ENCODE measurements at regions not wholly inside any gene's neighbourhood (a gene's known extent, or its start where the extent isn't known, plus 50 kb on each side); places are given as distances from the start of the nearest gene placed in this dataset.

DNA sequence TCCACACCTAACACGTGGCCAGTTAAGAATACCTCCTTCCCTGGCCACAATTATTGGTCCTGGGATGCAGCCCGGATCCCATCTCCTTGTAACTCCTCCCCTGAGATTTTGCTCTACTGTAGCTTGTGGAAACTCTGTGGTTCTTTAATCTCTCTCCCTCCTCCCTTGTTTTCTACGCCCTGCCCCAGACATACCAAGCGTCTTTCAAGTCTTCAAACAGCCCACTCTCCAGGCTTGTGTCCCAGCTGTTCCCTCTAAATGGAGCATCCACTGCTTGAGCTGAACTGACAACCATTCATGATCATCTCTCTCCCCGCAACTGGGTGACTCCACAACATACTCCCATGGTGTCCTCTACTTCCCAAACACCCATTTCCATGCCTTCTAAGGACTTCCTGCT, 111.6 kb downstream of the SIPA1L2 start:
- DNase-seq: no peak

GRCh38 chr1:232517204-232517603, 112.7 kb downstream of the SIPA1L2 start:
- no peak for DNase-seq

DNA sequence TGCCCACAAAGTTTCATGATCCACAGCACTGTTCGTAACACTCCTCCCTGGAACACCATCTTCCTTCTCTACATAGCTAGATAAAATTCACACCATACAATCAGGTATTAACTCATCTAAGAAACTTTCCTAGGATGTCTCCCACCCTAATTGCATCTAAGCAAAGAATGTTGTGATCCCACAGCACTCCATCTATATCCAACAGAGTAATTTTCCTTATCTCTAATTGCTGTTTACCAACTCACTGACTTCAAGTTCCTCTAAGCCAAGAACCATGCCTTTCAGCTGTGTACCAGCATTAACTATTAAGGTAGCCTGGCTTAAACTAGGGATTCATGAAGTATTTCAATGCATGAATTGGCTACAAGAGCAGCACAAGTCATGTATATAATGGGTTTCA, 114.2 kb downstream of the SIPA1L2 start:
- DNase-seq: no peak

DNA sequence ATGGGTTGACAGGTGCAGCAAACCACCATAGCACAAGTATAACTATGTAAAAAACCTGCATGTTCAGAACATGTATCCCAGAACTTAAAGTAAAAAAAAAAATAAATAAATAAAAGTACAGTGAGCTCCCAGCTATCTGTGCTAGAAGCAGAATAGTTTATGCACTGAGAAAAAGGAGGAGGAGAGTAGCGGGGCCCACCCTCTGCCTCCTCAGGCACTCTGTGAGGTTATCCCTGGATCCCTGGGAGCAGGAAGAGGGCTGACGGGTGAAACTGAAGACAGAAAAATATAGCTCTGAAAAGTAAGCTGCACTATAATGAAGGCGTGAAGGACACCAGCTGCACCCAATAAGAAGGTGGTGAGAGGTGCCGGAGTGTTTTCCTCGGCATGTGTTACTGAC, 117.2 kb downstream of the SIPA1L2 start:
- DNase-seq: no peak

DNA sequence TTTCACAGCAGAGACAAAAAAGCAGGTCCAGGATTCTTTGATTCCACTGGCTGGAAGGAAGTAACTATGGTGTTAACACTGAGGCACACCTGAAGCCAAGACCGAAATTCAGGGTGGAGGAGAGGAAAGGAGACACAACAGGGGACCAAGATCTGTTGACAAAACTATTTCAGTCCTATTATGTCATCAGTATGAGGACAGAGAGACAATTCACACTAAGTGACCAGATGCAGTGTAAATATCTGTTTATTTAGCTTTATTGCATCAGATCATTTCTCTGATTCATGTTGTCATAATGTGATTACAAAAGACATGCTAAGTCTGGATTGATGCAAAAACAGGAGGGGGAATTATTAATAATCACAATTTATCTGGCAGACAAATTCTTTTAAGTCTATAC, 118.8 kb downstream of the SIPA1L2 start:
- DNase-seq: no peak

DNA sequence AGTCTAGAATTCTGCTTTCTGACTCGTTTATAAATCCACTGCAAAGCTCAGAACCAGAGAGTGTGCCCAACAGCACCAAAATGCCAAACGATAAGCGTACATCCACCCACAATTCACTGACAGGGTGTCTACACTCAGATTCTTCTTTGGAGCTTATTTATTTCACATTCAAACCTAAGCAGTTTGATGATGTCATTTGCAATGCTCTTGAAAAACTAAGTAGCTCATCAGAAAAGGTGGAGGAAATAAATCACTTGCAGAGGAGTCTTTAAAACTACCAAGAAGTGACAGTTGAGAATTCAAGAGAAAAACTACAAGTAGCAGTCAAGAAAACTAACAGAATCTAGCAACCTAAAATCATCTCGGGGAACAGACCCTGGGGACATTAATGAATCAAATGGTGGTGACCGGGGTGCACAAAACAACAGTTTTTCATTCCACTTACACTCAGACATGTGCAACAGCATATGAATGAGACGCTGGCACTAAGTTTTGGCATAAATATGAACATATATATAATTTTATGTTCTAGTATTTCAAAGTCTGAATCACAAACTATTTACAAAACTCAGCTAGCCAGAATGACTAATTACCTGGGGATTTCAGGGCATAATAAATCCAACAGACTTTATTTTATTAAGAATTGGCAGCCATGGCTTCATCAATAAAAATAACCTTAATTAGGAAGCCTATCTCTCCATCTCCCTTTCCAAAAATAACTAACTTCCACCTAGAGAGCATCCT, 119.4 kb downstream of the SIPA1L2 start:
- DNase-seq: no peak

DNA sequence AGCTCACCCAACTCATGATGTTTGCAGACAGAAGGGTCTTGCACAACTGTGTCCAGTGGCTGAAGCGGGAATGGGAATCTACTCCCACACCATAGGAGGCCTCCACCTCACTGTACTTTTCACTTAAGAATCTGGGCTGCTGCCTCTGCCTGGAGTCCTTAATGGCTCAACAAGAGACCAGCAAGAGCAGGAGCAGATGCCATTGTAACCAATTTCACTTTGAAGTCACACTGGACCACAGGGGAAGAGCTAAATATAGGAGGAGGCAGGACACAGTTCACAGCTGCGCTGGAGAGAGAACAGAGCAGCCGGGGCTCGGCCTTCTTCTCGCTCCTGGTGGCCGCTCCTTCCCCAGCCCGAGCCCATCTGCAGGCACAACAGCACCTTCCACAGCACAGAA, 120.4 kb downstream of the SIPA1L2 start:
- no peak for DNase-seq

DNA sequence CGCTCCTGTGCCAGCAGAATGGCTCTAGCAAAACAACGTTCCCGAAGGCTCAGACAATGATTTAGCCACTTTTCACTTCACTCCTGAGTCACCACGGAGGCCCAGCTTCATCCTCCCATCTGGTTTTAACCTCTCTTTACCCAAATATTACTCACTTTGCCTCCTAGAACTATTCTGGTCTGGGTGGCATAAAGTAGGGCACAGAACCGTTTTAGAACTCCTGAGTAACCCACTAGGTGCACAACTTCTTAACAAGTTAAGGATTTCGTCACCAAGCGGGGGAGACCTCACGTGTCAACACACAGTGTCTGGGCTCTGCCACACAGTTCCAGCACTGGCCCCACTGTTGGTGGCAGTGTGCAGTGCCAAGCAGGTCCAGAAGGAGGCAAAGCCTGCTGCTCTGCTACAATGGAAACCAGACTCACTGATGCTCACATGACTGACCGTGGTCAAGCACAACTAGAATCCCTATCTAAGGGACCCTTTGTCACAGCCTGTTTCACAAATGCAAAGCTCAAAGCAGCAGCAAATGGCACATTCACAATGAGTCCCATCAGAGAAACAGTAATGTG, 121.7 kb downstream of the SIPA1L2 start:
- DNase-seq: no peak

- no peak for DNase-seq
Measured at GRCh38 chr1:232507571-232507970, 122.4 kb downstream of the SIPA1L2 start.

DNA sequence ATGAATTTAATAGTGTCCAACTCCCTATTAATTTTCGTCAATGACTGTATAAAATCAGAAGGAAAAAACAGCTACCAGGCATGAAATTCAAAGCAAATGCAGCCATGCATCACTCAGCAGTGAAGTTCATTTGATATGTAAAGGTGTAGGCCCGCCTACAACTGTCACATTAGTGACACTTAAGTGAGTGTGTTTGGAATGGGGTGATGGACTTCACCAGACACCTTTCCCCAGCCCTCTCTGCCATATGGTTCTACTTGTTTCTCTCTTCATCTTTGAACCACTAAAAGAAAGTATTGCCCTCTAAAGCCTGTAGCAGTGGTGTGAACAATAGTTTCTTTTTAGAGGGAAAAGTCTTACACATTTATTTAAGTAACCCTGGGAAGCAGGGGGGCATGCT, 124.0 kb downstream of the SIPA1L2 start:
- DNase-seq: no peak

GRCh38 chr1:232504651-232505050, 125.3 kb downstream of the SIPA1L2 start:
- DNase-seq: no peak

DNA sequence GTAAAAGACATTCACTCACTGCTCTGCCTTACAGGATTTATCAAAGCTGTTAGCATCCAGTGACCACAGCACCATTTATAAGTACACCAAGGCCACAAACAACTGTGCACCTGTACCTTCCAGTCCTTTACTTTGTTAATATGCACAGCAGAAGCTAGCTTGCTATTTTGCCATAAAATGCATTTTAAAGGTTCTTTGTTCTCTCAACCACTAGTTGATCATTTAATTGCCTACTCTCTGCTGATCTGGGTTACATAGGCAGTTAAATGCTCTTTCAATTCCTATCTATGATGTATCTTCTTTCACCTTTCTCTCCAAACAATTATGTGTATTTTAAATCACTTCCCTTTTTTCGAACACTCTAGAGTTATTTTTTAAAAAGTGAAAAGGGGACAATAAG, 126.4 kb downstream of the SIPA1L2 start:
- no peak for DNase-seq

GRCh38 chr1:232501854-232502253, 128.1 kb downstream of the SIPA1L2 start:
- DNase-seq: no peak

DNA sequence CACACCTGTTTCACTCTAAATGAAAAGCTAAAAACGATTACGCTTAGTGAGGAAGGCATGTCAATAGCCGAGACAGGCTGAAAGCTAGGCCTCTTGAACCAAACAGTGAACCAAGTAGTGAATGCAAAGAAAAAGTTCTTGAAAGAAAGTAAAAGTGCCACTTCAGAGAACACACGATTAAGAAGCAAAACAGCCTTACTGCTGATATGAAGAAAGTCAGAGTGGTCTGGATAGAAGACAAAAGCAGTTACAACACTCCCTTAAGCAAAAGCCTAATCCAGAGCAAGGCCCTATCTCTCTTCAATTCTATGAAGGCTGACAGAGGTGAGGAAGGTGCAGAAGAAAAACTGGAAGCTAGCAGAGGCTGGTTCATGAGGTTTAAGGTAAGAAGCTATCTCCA, 130.7 kb downstream of the SIPA1L2 start:
- DNase-seq: no peak

GRCh38 chr1:232493869-232494268, 136.1 kb downstream of the SIPA1L2 start:
- DNase-seq: no peak

- no peak for DNase-seq
Measured at GRCh38 chr1:232489256-232489655, 140.7 kb downstream of the SIPA1L2 start.

GRCh38 chr1:232487236-232487635, 142.7 kb downstream of the SIPA1L2 start:
- no peak for DNase-seq

GRCh38 chr1:232486454-232487207, 143.3 kb downstream of the SIPA1L2 start:
- no peak for DNase-seq

DNA sequence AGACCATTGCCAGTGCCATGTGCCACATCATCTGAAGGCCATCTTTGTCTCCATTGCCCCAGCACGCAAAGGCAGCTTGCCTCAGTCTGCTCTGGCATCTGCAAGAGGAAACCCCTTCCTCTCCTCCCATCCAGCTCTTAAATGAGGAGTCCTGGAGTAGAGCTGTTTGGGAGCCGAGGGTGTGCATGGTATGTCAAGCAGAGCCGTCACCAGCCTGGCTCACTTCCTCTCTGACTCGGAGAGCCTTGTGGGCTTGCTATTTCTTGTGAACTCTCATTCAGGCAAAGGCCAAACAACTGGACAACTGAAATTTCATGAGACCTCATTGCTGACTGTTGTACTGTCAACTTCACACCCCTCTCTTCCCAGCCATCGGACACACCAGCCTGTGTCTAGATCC, 143.9 kb downstream of the SIPA1L2 start:
- DNase-seq: no peak

DNA sequence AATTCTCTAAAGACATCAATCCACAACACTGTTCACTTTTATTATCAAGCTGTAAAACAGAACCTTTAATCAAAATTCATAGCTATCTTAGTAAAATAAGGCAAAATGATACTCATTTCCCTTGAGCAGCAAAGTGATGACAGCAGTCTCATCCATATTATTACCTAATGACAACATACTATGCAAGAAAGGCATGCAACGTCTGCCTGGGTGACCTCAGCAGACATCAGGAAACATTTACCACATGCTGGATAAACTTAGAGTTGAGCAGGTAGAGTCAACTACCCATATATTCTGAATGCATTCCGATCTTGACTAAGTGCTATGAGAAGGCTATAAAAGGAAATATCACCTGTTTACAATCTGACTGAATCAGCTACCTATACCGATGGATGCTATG, 145.1 kb downstream of the SIPA1L2 start:
- no peak for DNase-seq

GRCh38 chr1:232483826-232484225, 146.1 kb downstream of the SIPA1L2 start:
- DNase-seq: no peak

DNA sequence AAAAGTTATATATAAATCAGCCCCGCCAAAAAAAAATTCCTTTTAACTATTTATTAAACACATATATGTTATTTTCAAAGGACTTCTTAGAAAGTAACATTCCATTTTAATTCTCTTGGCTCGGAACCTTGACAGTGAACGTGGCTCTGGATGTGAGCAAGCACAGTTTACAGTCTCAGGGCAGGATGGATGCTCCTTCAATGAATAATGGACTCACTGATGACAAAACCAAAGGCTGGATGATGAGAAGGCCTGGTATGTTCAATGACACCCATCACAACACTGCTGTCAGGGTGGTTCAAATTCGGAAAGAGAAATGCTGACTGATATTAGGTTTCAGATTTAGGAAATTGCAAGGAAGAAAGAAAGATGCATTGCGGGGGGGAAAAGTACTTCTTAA, 148.8 kb downstream of the SIPA1L2 start:
- no peak for DNase-seq

DNA sequence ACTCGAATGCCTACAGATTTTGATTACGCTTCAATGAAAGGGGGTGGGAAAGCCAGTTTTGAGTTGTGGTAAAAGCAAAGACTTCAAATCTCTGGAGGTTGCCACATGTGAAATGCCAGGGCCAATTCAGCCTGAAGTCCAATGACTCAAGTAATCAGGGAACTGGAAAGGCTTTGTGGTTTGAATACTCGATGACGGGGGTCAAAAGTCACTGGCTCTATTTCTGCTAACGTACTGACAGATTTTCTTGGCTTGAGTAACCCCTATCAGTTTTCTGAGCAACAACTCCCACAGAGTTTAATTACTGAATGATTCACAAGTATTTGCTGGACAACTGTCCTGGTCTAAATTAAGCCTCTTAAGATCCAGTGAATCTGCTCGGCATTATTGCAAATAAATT, 152.2 kb downstream of the SIPA1L2 start:
- no peak for DNase-seq

GRCh38 chr1:232476538-232476950, 153.4 kb downstream of the SIPA1L2 start:
- no peak for DNase-seq

Measured in NCI-H2227 treated with DMSO at 0.1 percent for 48 hours (cell line).